ENCODE measurements at regions not wholly inside any gene's neighbourhood (a gene's known extent, or its start where the extent isn't known, plus 50 kb on each side); places are given as distances from the start of the nearest gene placed in this dataset.
A peak's percentile ranks its signal among the peaks of the same experiment; 100 is the strongest.

- H3K9me3 ChIP-seq = peaks cover 0 to 5% (median 0%) of the 10 kb centered on the region in 4 donors
- no peak overlapping the region for H3K4me3 ChIP-seq
- H3K27ac ChIP-seq = peak overlapping the region in 1 of 4 donors; percentile 18
- H3K36me3 ChIP-seq = no peaks in the 10 kb centered on the region
- TF ChIP-seq EP300 (IDR thresholded peaks at IDR 0.05) (peak in 1 of 4 donors; percentile 46), CTCF (IDR thresholded peaks at IDR 0.05) (no peak)
- no peaks in the 10 kb centered on the region for H3K27me3 ChIP-seq
- 50 to 56% methylated on average over 1 of the region's 1 CpG for WGBS, 2 donors
- H3K4me1 ChIP-seq = peaks cover 0 to 4% (median 1%) of the 10 kb centered on the region in 4 donors
- DNase-seq (peak in 1 of 2 donors; percentile 70), ATAC-seq (ENCODE audit: low FRiP score in 2 of 2) (peak; percentile 39 to 80)
Observed at GRCh38 chr7:16998481-16999051, 116.8 kb upstream of the AGR3 start.

GRCh38 chr7:16999541-17000267 is 117.9 kb upstream of the AGR3 start:
- Histone ChIP-seq H3K9me3 (peaks cover 0 to 5% (median 0%) of the 10 kb centered on the region in 4 donors), H3K4me1 (peaks cover 0 to 4% (median 1%) of the 10 kb centered on the region in 4 donors), H3K4me3 (no peak overlapping the region), H3K36me3 (no peaks in the 10 kb centered on the region), H3K27me3 (no peaks in the 10 kb centered on the region), H3K27ac (peak overlapping the region in 2 of 4 donors; percentile 46 to 47)
- ATAC-seq (ENCODE audit: low FRiP score in 2 of 2) (peak; percentile 57 to 64), DNase-seq (no peak)
- WGBS, 2 donors = 38% methylated on average over 1 of the region's 1 CpG
- TF ChIP-seq CTCF (IDR thresholded peaks at IDR 0.05) = no peak
- TF ChIP-seq POLR2AphosphoS5 (IDR thresholded peaks at IDR 0.05) = peak in 1 of 2 donors; percentile 41
- peak in 1 of 4 donors; percentile 14 for TF ChIP-seq POLR2A (IDR thresholded peaks at IDR 0.05)
- peak in 1 of 4 donors; percentile 59 for TF ChIP-seq EP300 (IDR thresholded peaks at IDR 0.05)

GRCh38 chr7:17005271-17005670 is 123.5 kb upstream of the AGR3 start:
- Histone ChIP-seq H3K4me1 (peaks cover 8 to 16% (median 14%) of the 10 kb centered on the region in 4 donors), H3K36me3 (no peaks in the 10 kb centered on the region), H3K27me3 (no peaks in the 10 kb centered on the region), H3K4me3 (no peak overlapping the region), H3K9me3 (no peaks in the 10 kb centered on the region), H3K27ac (peak overlapping the region in 1 of 4 donors; percentile 62)
- TF ChIP-seq EP300 (IDR thresholded peaks at IDR 0.05) (no peak), POLR2A (IDR thresholded peaks at IDR 0.05) (no peak), POLR2AphosphoS5 (IDR thresholded peaks at IDR 0.05) (no peak), CTCF (IDR thresholded peaks at IDR 0.05) (no peak)
- ATAC-seq (ENCODE audit: low FRiP score in 2 of 2) = peak in 1 of 2 donors; percentile 52
- WGBS, 2 donors = 47 to 51% methylated on average over 4 of the region's 4 CpGs
- no peak for DNase-seq

GRCh38 chr7:17007841-17008240 is 126.1 kb upstream of the AGR3 start:
- no peaks in the 10 kb centered on the region for H3K9me3 ChIP-seq
- 81 to 87% methylated on average over 2 of the region's 2 CpGs for WGBS, 2 donors
- TF ChIP-seq POLR2A (IDR thresholded peaks at IDR 0.05) (no peak), EP300 (IDR thresholded peaks at IDR 0.05) (no peak), CTCF (IDR thresholded peaks at IDR 0.05) (no peak)
- H3K27ac ChIP-seq = no peak overlapping the region
- no peaks in the 10 kb centered on the region for H3K27me3 ChIP-seq
- ATAC-seq (ENCODE audit: low FRiP score in 2 of 2) = no peak
- H3K4me3 ChIP-seq = no peak overlapping the region
- DNase-seq = no peak
- H3K36me3 ChIP-seq = no peaks in the 10 kb centered on the region
- peaks cover 17 to 24% (median 22%) of the 10 kb centered on the region in 4 donors for H3K4me1 ChIP-seq
